RWPE1 (cell line): ENCODE measurements at regions not wholly inside any gene's neighbourhood (a gene's known extent, or its start where the extent isn't known, plus 50 kb on each side); places are given as distances from the start of the nearest gene placed in this dataset.

Source experiments
- CTCF ChIA-PET: fragments of 350-600 bp; sonication (Branson Sonifier 250); formaldehyde crosslinking; extraction: SDS; loops from one replicate; lab custom pipeline; 2021; lab: Yijun Ruan, JAX
- POLR2A ChIA-PET: fragments of 400-600 bp; formaldehyde crosslinking; extraction: SDS; loops from one replicate; lab custom pipeline; 2020; ENCODE audit warnings: antibody characterized with exemption; ENCODE audit not compliant: low non-redundant PET; lab: Yijun Ruan, JAX
- DNase-seq: peaks from one replicate; pipeline ENCODE4 v3.0.0; 2012; ENCODE audit warnings: low spot score
- H3K27ac ChIP-seq: fragments of 450-650 bp; 2 replicates; pipeline ENCODE4 v1.5.1; 2017
- CTCF ChIP-seq: fragments of 450-650 bp; conservative IDR thresholded peaks from 2 replicates; pipeline ENCODE4 v1.5.1; 2017; ENCODE audit warnings: low read depth, mild to moderate bottlenecking

- no peak overlapping the region for H3K27ac ChIP-seq
- CTCF ChIA-PET, result interaction anchor here (0.6 kb wide), 1 partner anchor 649 kb away, joined by 3 read pairs; no protein-coding TSS in a partner anchor
These were observed 94.7 kb downstream of the SLC41A2 start for GRCh38 chr12:104863296-104863948.

GRCh38 chr12:104858611-104859543, 99.2 kb downstream of the SLC41A2 start:
- POLR2A ChIA-PET, result no interaction called here
- CTCF ChIA-PET, result interaction anchor here (0.6 kb wide), 1 partner anchor 387 kb away, joined by 5 read pairs; no protein-coding TSS in a partner anchor

More at GRCh38 chr12:104863296-104863948, 94.7 kb downstream of the SLC41A2 start:
- no peak for DNase-seq
- TF ChIP-seq CTCF, result no peak
- POLR2A ChIA-PET, result no interaction called here

GRCh38 chr12:104856531-104856930, 101.6 kb downstream of the SLC41A2 start:
- no peak for TF ChIP-seq CTCF
- ChIA-PET CTCF (interaction anchor here (0.6 kb wide), 1 partner anchor 431 kb away, joined by 3 read pairs; no protein-coding TSS in a partner anchor), POLR2A (no interaction called here)
- no peak for DNase-seq
- no peak overlapping the region for H3K27ac ChIP-seq

More at GRCh38 chr12:104858611-104859543, 99.2 kb downstream of the SLC41A2 start:
- DNase-seq, result no peak
- no peak overlapping the region for H3K27ac ChIP-seq
- TF ChIP-seq CTCF, result no peak

GRCh38 chr12:104855599-104855998, 102.5 kb downstream of the SLC41A2 start:
- H3K27ac ChIP-seq, result no peak overlapping the region
- POLR2A ChIA-PET, result no interaction called here
- no peak for DNase-seq
- CTCF ChIA-PET, result no interaction called here
- no peak for TF ChIP-seq CTCF

GRCh38 chr12:104852896-104853295, 105.2 kb downstream of the SLC41A2 start:
- TF ChIP-seq CTCF, result no peak
- POLR2A ChIA-PET, result no interaction called here
- CTCF ChIA-PET, result no interaction called here

GRCh38 chr12:104852102-104852501, 106.0 kb downstream of the SLC41A2 start:
- no peak for TF ChIP-seq CTCF
- POLR2A ChIA-PET, result no interaction called here
- no peak for DNase-seq
- no peak overlapping the region for H3K27ac ChIP-seq
- CTCF ChIA-PET, result interaction anchor here (0.6 kb wide), 2 partner anchors 24 to 692 kb away, joined by 3 read pairs; no protein-coding TSS in a partner anchor

More at GRCh38 chr12:104852896-104853295, 105.2 kb downstream of the SLC41A2 start:
- DNase-seq, result no peak
- no peak overlapping the region for H3K27ac ChIP-seq
